Activated B cell treated with CpG ODN at 0.5 μM for 24 hours (primary cell): ENCODE measurements at regions not wholly inside any gene's neighbourhood (a gene's known extent, or its start where the extent isn't known, plus 50 kb on each side); places are given as distances from the start of the nearest gene placed in this dataset.

Experiments
- ATAC-seq: fragments of 200-7000 bp; cut with Tn5 transposase; one replicate; pipeline ENCODE4 v1.10.0; 2021; ENCODE audit warnings: low read depth, mild to moderate bottlenecking, moderate library complexity
- CTCF ChIA-PET: fragments of 350-600 bp; sonication (Branson Sonifier 250); formaldehyde crosslinking; loops from one replicate; lab custom pipeline; 2021; ENCODE audit warnings: antibody characterized with exemption; lab: Charles Lee
- POLR2A ChIA-PET: fragments of 350-600 bp; sonication (Branson Sonifier 250); formaldehyde crosslinking; loops from one replicate; lab custom pipeline; 2021; ENCODE audit warnings: antibody characterized with exemption; lab: Charles Lee
- DNase-seq: peaks from one replicate; pipeline ENCODE4 v3.0.0; 2022
- H3K27ac Mint-ChIP-seq: one replicate; pipeline ENCODE4 v1.8.0; 2020; ENCODE audit warnings: mixed read lengths
- H3K27me3 Mint-ChIP-seq: one replicate; pipeline ENCODE4 v1.8.0; 2021; ENCODE audit warnings: mixed read lengths
- H3K36me3 Mint-ChIP-seq: one replicate; pipeline ENCODE4 v1.8.0; 2021; ENCODE audit warnings: low read depth, mixed read lengths
- H3K4me1 Mint-ChIP-seq: one replicate; pipeline ENCODE4 v1.8.0; 2021; ENCODE audit warnings: mixed read lengths
- H3K4me3 Mint-ChIP-seq: one replicate; pipeline ENCODE4 v1.8.0; 2020; ENCODE audit warnings: mild to moderate bottlenecking, mixed read lengths
- H3K9me3 Mint-ChIP-seq: one replicate; pipeline ENCODE4 v1.8.0; 2020; ENCODE audit warnings: mixed read lengths
- CTCF ChIP-seq: fragments of 200-600 bp; IDR thresholded peaks from one replicate; pipeline ENCODE4 v1.8.0; 2022; ENCODE audit warnings: antibody characterized with exemption, mild to moderate bottlenecking
- intact Hi-C: fragments of 100-400 bp; cut with micrococcal nuclease; formaldehyde crosslinking; loops from one replicate; pipeline ENCODE4 v1.15.1; 2024

GRCh38 chr12:19960527-19960926, 407.8 kb upstream of the PDE3A start:
- H3K36me3 Mint-ChIP-seq: no peaks in the 10 kb centered on the region

GRCh38 chr12:19962192-19962591, 406.1 kb upstream of the PDE3A start:
- Mint-ChIP-seq H3K9me3 (peaks cover 7% of the 10 kb centered on the region), H3K4me3 (no peak overlapping the region), H3K36me3 (no peaks in the 10 kb centered on the region), H3K4me1 (no peaks in the 10 kb centered on the region), H3K27me3 (no peaks in the 10 kb centered on the region), H3K27ac (no peak overlapping the region)
- no peak for TF ChIP-seq CTCF
- ChIA-PET CTCF (no interaction called here), POLR2A (no interaction called here)
- intact Hi-C loops: no loop called here
- DNase-seq (no peak), ATAC-seq (no peak)

More at GRCh38 chr12:19960527-19960926, 407.8 kb upstream of the PDE3A start:
- H3K4me1 Mint-ChIP-seq: no peaks in the 10 kb centered on the region
- POLR2A ChIA-PET: no interaction called here
- DNase-seq (no peak), ATAC-seq (no peak)
- H3K27ac Mint-ChIP-seq: no peak overlapping the region
- no peaks in the 10 kb centered on the region for H3K27me3 Mint-ChIP-seq
- no peak overlapping the region for H3K4me3 Mint-ChIP-seq
- TF ChIP-seq CTCF: no peak
- CTCF ChIA-PET: no interaction called here
- intact Hi-C loops: no loop called here
- H3K9me3 Mint-ChIP-seq: peaks cover 7% of the 10 kb centered on the region

GRCh38 chr12:19963972-19964371, 404.4 kb upstream of the PDE3A start:
- ChIA-PET POLR2A (no interaction called here), CTCF (no interaction called here)
- no peaks in the 10 kb centered on the region for H3K4me1 Mint-ChIP-seq
- H3K9me3 Mint-ChIP-seq: peaks cover 12% of the 10 kb centered on the region
- no peak overlapping the region for H3K4me3 Mint-ChIP-seq
- no peak overlapping the region for H3K27ac Mint-ChIP-seq
- H3K27me3 Mint-ChIP-seq: no peaks in the 10 kb centered on the region
- H3K36me3 Mint-ChIP-seq: no peaks in the 10 kb centered on the region
- ATAC-seq (no peak), DNase-seq (no peak)
- no peak for TF ChIP-seq CTCF
- intact Hi-C loops: no loop called here

- no peak for TF ChIP-seq CTCF
- no peak for ATAC-seq
- POLR2A ChIA-PET: no interaction called here
- CTCF ChIA-PET: no interaction called here
- no peaks in the 10 kb centered on the region for H3K4me1 Mint-ChIP-seq
- DNase-seq: no peak
- intact Hi-C loops: no loop called here
- no peak overlapping the region for H3K4me3 Mint-ChIP-seq
- no peaks in the 10 kb centered on the region for H3K36me3 Mint-ChIP-seq
- no peak overlapping the region for H3K27ac Mint-ChIP-seq
- no peaks in the 10 kb centered on the region for H3K27me3 Mint-ChIP-seq
- H3K9me3 Mint-ChIP-seq: peaks cover 12% of the 10 kb centered on the region
Observed at GRCh38 chr12:19964549-19964948, 403.8 kb upstream of the PDE3A start.

GRCh38 chr12:19965196-19966038, 402.9 kb upstream of the PDE3A start:
- H3K4me3 Mint-ChIP-seq: no peak overlapping the region

More at GRCh38 chr12:19965196-19966038, 402.9 kb upstream of the PDE3A start:
- no peak for TF ChIP-seq CTCF
- H3K27ac Mint-ChIP-seq: no peak overlapping the region
- no peaks in the 10 kb centered on the region for H3K4me1 Mint-ChIP-seq
- H3K27me3 Mint-ChIP-seq: no peaks in the 10 kb centered on the region
- POLR2A ChIA-PET: no interaction called here
- no peak for ATAC-seq
- no peak for DNase-seq
- no peaks in the 10 kb centered on the region for H3K36me3 Mint-ChIP-seq
- CTCF ChIA-PET: no interaction called here
- H3K9me3 Mint-ChIP-seq: peaks cover 9% of the 10 kb centered on the region
- intact Hi-C loops: no loop called here
